Neural cell (in vitro differentiated cells): ENCODE measurements at regions not wholly inside any gene's neighbourhood (a gene's known extent, or its start where the extent isn't known, plus 50 kb on each side); places are given as distances from the start of the nearest gene placed in this dataset.

Experiments used
- H2AFZ ChIP-seq: fragments of 200-600, 300-800 bp; sonication (generic), shearing (Covaris generic); 2 replicates; pipeline ENCODE4 v1.6.0; 2014; ENCODE audit warnings: low read depth, mild to moderate bottlenecking, antibody characterized with exemption, low read length, moderate library complexity
- H3F3A ChIP-seq: fragments of 200-600 bp; shearing (Covaris generic); 2 replicates; pipeline ENCODE4 v1.6.1; 2016; ENCODE audit warnings: mild to moderate bottlenecking, moderate library complexity, mixed read lengths, antibody characterized with exemption, low read length; ENCODE audit not compliant: insufficient read depth, poor library complexity, severe bottlenecking
- H3K27ac ChIP-seq: fragments of 200-600, 300-800 bp; sonication (generic), shearing (Covaris generic); 2 replicates; pipeline ENCODE4 v1.5.1; 2014; ENCODE audit warnings: mild to moderate bottlenecking, low read length, moderate library complexity
- H3K27me3 ChIP-seq: fragments of 300-800, 200-600 bp; sonication (generic), shearing (Covaris generic); 2 replicates; pipeline ENCODE4 v1.6.0; 2014; ENCODE audit warnings: mild to moderate bottlenecking, low read depth, low read length, moderate library complexity; ENCODE audit not compliant: insufficient read depth
- H3K36me3 ChIP-seq: fragments of 300-800, 200-600 bp; sonication (generic), shearing (Covaris generic); 2 replicates; pipeline ENCODE4 v1.5.1; 2014; ENCODE audit warnings: mild to moderate bottlenecking, antibody characterized with exemption, low read length, moderate library complexity; ENCODE audit not compliant: insufficient read depth
- H3K4me2 ChIP-seq: fragments of 300-800, 200-600 bp; sonication (generic), shearing (Covaris generic); 2 replicates; pipeline ENCODE4 v1.6.0; 2014; ENCODE audit warnings: mild to moderate bottlenecking, low read length
- H3K4me3 ChIP-seq: fragments of 300-800, 200-600 bp; sonication (generic), shearing (Covaris generic); 2 replicates; pipeline ENCODE4 v1.5.1; 2014; ENCODE audit warnings: mild to moderate bottlenecking, low read length, moderate library complexity
- H3K79me2 ChIP-seq: fragments of 200-600 bp; shearing (Covaris generic); replicated peaks from 2 replicates; pipeline ENCODE4 v1.6.0; 2014; ENCODE audit warnings: mild to moderate bottlenecking, low read length, moderate library complexity; ENCODE audit not compliant: insufficient read depth
- H3K9ac ChIP-seq: fragments of 300-800, 200-600 bp; sonication (generic), shearing (Covaris generic); 2 replicates; pipeline ENCODE4 v1.6.1; 2016; ENCODE audit warnings: mild to moderate bottlenecking, low read length, mixed read lengths
- H3K9me2 ChIP-seq: fragments of 200-600 bp; shearing (Covaris generic); 2 replicates; pipeline ENCODE4 v1.6.1; 2016; ENCODE audit warnings: mild to moderate bottlenecking, low read length, mixed read lengths; ENCODE audit not compliant: insufficient read depth
- H3K9me3 ChIP-seq: fragments of 200-600, 300-800 bp; sonication (generic), shearing (Covaris generic); 2 replicates; pipeline ENCODE4 v1.6.1; 2016; ENCODE audit warnings: mild to moderate bottlenecking, mixed run types, low read length, moderate library complexity, mixed read lengths
- H4K20me1 ChIP-seq: fragments of 200-600 bp; shearing (Covaris generic); 2 replicates; pipeline ENCODE4 v1.6.1; 2016; ENCODE audit warnings: mild to moderate bottlenecking, mixed run types; ENCODE audit not compliant: insufficient read depth
- EP300 ChIP-seq: fragments of 450-650 bp; conservative IDR thresholded peaks from 2 replicates; pipeline ENCODE4 v1.6.1; 2014; ENCODE audit warnings: antibody characterized with exemption, mild to moderate bottlenecking, moderate library complexity; ENCODE audit not compliant: poor library complexity, severe bottlenecking
- EZH2 ChIP-seq: fragments of 200-600, 300-800 bp; shearing (Covaris generic), sonication (generic); IDR thresholded peaks from 2 replicates; pipeline ENCODE4 v1.6.1; 2014; ENCODE audit warnings: antibody characterized with exemption, low read length, borderline replicate concordance, mild to moderate bottlenecking; ENCODE audit not compliant: insufficient read depth, poor library complexity, severe bottlenecking
- MXI1 ChIP-seq: fragments of 450-650 bp; conservative IDR thresholded peaks from 2 replicates; pipeline ENCODE4 v1.6.1; 2014; ENCODE audit warnings: antibody characterized with exemption, mild to moderate bottlenecking; ENCODE audit not compliant: poor library complexity, severe bottlenecking
- POLR2AphosphoS5 ChIP-seq: IDR thresholded peaks from 2 replicates; pipeline ENCODE4 v1.6.1; 2012
- RAD21 ChIP-seq: fragments of 450-650 bp; conservative IDR thresholded peaks from 2 replicates; pipeline ENCODE4 v1.6.1; 2014; ENCODE audit warnings: antibody characterized with exemption, mild to moderate bottlenecking, moderate library complexity
- SMC3 ChIP-seq: fragments of 450-650 bp; conservative IDR thresholded peaks from 2 replicates; pipeline ENCODE4 v1.6.1; 2014; ENCODE audit warnings: antibody characterized with exemption, mild to moderate bottlenecking, moderate library complexity; ENCODE audit not compliant: poor library complexity
- TAF1 ChIP-seq: IDR thresholded peaks from 2 replicates; pipeline ENCODE4 v1.6.1; 2012; ENCODE audit warnings: low read depth
- TF ChIP-seq, protein P1 (sequence below): IDR thresholded peaks from 2 replicates; pipeline ENCODE4 v1.6.1; 2012; ENCODE audit warnings: borderline replicate concordance
- TF ChIP-seq, protein P2 (sequence below): fragments of 450-650 bp; IDR thresholded peaks from 2 replicates; pipeline ENCODE4 v1.5.1; 2014; ENCODE audit warnings: antibody characterized with exemption, mild to moderate bottlenecking, moderate library complexity; ENCODE audit not compliant: poor library complexity, severe bottlenecking

DNA sequence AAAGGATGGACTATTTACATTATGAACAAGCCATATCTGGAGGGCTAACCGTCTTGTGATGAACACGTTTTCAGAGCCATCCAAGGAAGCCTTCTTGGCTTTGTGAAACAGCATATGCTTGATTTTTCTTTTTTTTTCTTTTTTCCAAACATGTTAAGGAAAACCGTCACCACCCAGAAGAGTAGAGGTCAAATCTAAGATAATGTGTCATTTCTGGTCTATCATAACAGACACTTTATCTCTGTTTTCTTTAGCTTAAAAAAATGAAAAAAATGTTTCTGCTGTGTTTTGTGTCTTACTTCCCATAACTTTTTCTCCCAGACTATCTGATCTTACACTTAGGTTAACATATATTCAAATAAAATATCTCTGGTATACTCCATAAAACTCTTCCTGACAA lies 76.1 kb upstream of the DGKB start:
- Histone ChIP-seq H3K27ac (no peak overlapping the region), H3K4me2 (no peak overlapping the region), H3F3A (peaks cover 5% of the 10 kb centered on the region), H3K27me3 (no peaks in the 10 kb centered on the region), H2AFZ (no peak overlapping the region), H3K36me3 (no peaks in the 10 kb centered on the region), H3K9me2 (no peaks in the 10 kb centered on the region), H3K79me2 (no peaks in the 10 kb centered on the region), H4K20me1 (no peaks in the 10 kb centered on the region), H3K9me3 (no peaks in the 10 kb centered on the region), H3K9ac (no peak overlapping the region), H3K4me3 (no peak overlapping the region)
- TF ChIP-seq EP300 (no peak), EZH2 (no peak), RAD21 (no peak), POLR2AphosphoS5 (no peak), TAF1 (no peak), SMC3 (no peak), MXI1 (no peak)
- TF ChIP-seq, protein P1, sequence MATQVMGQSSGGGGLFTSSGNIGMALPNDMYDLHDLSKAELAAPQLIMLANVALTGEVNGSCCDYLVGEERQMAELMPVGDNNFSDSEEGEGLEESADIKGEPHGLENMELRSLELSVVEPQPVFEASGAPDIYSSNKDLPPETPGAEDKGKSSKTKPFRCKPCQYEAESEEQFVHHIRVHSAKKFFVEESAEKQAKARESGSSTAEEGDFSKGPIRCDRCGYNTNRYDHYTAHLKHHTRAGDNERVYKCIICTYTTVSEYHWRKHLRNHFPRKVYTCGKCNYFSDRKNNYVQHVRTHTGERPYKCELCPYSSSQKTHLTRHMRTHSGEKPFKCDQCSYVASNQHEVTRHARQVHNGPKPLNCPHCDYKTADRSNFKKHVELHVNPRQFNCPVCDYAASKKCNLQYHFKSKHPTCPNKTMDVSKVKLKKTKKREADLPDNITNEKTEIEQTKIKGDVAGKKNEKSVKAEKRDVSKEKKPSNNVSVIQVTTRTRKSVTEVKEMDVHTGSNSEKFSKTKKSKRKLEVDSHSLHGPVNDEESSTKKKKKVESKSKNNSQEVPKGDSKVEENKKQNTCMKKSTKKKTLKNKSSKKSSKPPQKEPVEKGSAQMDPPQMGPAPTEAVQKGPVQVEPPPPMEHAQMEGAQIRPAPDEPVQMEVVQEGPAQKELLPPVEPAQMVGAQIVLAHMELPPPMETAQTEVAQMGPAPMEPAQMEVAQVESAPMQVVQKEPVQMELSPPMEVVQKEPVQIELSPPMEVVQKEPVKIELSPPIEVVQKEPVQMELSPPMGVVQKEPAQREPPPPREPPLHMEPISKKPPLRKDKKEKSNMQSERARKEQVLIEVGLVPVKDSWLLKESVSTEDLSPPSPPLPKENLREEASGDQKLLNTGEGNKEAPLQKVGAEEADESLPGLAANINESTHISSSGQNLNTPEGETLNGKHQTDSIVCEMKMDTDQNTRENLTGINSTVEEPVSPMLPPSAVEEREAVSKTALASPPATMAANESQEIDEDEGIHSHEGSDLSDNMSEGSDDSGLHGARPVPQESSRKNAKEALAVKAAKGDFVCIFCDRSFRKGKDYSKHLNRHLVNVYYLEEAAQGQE = no peak
- TF ChIP-seq, protein P2, sequence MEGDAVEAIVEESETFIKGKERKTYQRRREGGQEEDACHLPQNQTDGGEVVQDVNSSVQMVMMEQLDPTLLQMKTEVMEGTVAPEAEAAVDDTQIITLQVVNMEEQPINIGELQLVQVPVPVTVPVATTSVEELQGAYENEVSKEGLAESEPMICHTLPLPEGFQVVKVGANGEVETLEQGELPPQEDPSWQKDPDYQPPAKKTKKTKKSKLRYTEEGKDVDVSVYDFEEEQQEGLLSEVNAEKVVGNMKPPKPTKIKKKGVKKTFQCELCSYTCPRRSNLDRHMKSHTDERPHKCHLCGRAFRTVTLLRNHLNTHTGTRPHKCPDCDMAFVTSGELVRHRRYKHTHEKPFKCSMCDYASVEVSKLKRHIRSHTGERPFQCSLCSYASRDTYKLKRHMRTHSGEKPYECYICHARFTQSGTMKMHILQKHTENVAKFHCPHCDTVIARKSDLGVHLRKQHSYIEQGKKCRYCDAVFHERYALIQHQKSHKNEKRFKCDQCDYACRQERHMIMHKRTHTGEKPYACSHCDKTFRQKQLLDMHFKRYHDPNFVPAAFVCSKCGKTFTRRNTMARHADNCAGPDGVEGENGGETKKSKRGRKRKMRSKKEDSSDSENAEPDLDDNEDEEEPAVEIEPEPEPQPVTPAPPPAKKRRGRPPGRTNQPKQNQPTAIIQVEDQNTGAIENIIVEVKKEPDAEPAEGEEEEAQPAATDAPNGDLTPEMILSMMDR = no peak

- no peaks in the 10 kb centered on the region for H4K20me1 ChIP-seq
- H3K9me2 ChIP-seq = no peaks in the 10 kb centered on the region
- no peaks in the 10 kb centered on the region for H3K36me3 ChIP-seq
- H3K79me2 ChIP-seq = no peaks in the 10 kb centered on the region
- no peaks in the 10 kb centered on the region for H3K9me3 ChIP-seq
- H3K27ac ChIP-seq = peak overlapping the region; percentile 50
- no peaks in the 10 kb centered on the region for H3K27me3 ChIP-seq
- peak overlapping the region; percentile 35 for H3K4me2 ChIP-seq
- H3K4me3 ChIP-seq = peak overlapping the region; percentile 34
- peaks cover 8% of the 10 kb centered on the region for H3F3A ChIP-seq
- peak; percentile 95 for TF ChIP-seq EP300
- no peak for TF ChIP-seq RAD21
- peak; percentile 92 for TF ChIP-seq POLR2AphosphoS5
- no peak for TF ChIP-seq MXI1
- no peak for TF ChIP-seq EZH2
- TF ChIP-seq, protein P1 = no peak
- TF ChIP-seq SMC3 = no peak
- TF ChIP-seq TAF1 = no peak
- TF ChIP-seq, protein P2 = no peak
- H2AFZ ChIP-seq = no peak overlapping the region
- H3K9ac ChIP-seq = no peak overlapping the region
These were observed 72.1 kb upstream of the DGKB start for GRCh38 chr7:14974688-14975087.
